ENCODE measurements at regions not wholly inside any gene's neighbourhood (a gene's known extent, or its start where the extent isn't known, plus 50 kb on each side); places are given as distances from the start of the nearest gene placed in this dataset.

DNA sequence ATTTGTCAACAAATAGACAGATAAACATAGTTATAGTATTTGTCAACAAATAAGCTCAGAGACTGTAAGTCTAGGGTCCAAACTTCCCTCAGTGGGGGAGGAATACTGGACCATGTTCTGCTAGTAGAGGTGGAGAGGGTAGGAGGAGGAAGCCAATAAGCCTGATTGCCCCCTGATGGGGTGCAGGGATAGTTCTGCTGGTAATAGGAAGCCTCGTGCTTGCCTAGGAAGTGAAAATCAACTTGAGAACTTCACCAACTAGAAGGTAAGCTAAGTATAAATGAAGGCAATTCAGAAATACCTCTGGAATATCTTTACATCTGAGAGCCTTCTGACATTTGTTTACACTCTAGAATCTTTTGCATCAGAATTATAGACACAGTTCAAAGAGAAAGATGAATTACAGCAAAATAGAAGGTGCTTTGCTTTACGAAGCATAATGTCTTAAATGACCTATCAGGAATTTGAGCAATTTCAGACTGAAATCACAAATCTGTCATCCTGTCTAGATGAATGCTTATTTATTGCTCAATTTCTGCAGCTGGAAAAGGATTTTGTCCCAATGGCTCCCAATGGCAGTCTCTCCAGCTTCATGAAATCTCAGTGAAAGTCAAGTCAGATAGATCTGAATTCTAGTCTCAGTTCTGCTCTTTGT, 225.6 kb upstream of the TBC1D5 start:
- DNase-seq (ENCODE audit: low spot score) (no peak), ATAC-seq (peak; percentile 62)
- TF ChIP-seq, protein P1, sequence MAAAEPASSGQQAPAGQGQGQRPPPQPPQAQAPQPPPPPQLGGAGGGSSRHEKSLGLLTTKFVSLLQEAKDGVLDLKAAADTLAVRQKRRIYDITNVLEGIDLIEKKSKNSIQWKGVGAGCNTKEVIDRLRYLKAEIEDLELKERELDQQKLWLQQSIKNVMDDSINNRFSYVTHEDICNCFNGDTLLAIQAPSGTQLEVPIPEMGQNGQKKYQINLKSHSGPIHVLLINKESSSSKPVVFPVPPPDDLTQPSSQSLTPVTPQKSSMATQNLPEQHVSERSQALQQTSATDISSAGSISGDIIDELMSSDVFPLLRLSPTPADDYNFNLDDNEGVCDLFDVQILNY (CRISPR knock-in tag; IDR thresholded peaks at IDR 0.05): no peak
- TF ChIP-seq GRHL2 (CRISPR knock-in tag; IDR thresholded peaks at IDR 0.05; ENCODE audit: insufficient replicate concordance, severe bottlenecking) (no peak), ZNF416 (CRISPR knock-in tag; IDR thresholded peaks at IDR 0.05) (no peak), NR3C1 (CRISPR knock-in tag; conservative IDR thresholded peaks at IDR 0.05; ENCODE audit: low read depth) (no peak), ZNF671 (CRISPR knock-in tag; IDR thresholded peaks at IDR 0.05) (no peak), KAT7 (CRISPR knock-in tag; IDR thresholded peaks at IDR 0.05; ENCODE audit: borderline replicate concordance) (no peak), ZNF121 (CRISPR knock-in tag; IDR thresholded peaks at IDR 0.05) (no peak), ATF1 (CRISPR knock-in tag; IDR thresholded peaks at IDR 0.05) (no peak), TP53 (CRISPR knock-in tag; IDR thresholded peaks at IDR 0.05) (no peak), SOX15 (CRISPR knock-in tag; IDR thresholded peaks at IDR 0.05) (no peak)
- TF ChIP-seq, protein P2, sequence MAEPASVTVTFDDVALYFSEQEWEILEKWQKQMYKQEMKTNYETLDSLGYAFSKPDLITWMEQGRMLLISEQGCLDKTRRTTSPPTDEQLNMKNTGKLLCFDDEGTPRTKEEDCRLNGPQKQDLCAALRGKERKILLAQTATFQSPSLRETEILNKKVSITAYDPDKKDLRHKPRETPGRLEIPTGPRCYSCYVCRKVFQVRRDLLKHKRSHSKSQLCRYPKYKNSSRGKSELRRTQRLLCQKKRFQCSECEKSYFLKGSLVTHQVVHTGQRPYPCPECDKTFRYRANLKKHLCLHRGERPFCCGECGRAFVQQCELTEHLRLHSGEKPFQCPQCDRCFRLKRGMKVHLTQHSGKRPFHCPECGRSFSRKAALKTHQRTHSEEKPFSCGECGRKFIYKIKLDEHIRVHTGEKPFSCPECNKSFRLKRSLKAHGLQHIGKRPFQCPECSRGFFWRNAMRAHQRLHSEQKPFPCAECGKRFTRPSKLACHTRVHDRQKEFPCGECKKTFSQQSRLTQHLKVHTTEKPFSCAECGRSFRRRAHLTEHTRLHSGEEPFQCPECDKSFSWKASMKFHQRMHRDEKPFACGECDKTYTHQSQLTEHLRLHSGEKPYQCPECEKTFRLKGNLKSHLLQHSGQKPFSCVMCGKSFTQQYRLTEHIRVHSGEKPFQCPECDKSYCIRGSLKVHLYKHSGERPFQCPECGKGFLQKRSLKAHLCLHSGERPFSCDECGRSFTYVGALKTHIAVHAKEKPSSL (CRISPR knock-in tag; conservative IDR thresholded peaks at IDR 0.05): no peak
- TF ChIP-seq, protein P3, sequence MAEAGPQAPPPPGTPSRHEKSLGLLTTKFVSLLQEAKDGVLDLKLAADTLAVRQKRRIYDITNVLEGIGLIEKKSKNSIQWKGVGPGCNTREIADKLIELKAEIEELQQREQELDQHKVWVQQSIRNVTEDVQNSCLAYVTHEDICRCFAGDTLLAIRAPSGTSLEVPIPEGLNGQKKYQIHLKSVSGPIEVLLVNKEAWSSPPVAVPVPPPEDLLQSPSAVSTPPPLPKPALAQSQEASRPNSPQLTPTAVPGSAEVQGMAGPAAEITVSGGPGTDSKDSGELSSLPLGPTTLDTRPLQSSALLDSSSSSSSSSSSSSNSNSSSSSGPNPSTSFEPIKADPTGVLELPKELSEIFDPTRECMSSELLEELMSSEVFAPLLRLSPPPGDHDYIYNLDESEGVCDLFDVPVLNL (CRISPR knock-in tag; IDR thresholded peaks at IDR 0.05; ENCODE audit: borderline replicate concordance, low read depth): no peak
- TF ChIP-seq, protein P4, sequence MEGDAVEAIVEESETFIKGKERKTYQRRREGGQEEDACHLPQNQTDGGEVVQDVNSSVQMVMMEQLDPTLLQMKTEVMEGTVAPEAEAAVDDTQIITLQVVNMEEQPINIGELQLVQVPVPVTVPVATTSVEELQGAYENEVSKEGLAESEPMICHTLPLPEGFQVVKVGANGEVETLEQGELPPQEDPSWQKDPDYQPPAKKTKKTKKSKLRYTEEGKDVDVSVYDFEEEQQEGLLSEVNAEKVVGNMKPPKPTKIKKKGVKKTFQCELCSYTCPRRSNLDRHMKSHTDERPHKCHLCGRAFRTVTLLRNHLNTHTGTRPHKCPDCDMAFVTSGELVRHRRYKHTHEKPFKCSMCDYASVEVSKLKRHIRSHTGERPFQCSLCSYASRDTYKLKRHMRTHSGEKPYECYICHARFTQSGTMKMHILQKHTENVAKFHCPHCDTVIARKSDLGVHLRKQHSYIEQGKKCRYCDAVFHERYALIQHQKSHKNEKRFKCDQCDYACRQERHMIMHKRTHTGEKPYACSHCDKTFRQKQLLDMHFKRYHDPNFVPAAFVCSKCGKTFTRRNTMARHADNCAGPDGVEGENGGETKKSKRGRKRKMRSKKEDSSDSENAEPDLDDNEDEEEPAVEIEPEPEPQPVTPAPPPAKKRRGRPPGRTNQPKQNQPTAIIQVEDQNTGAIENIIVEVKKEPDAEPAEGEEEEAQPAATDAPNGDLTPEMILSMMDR (IDR thresholded peaks at IDR 0.05): no peak
- TF ChIP-seq, protein P5, sequence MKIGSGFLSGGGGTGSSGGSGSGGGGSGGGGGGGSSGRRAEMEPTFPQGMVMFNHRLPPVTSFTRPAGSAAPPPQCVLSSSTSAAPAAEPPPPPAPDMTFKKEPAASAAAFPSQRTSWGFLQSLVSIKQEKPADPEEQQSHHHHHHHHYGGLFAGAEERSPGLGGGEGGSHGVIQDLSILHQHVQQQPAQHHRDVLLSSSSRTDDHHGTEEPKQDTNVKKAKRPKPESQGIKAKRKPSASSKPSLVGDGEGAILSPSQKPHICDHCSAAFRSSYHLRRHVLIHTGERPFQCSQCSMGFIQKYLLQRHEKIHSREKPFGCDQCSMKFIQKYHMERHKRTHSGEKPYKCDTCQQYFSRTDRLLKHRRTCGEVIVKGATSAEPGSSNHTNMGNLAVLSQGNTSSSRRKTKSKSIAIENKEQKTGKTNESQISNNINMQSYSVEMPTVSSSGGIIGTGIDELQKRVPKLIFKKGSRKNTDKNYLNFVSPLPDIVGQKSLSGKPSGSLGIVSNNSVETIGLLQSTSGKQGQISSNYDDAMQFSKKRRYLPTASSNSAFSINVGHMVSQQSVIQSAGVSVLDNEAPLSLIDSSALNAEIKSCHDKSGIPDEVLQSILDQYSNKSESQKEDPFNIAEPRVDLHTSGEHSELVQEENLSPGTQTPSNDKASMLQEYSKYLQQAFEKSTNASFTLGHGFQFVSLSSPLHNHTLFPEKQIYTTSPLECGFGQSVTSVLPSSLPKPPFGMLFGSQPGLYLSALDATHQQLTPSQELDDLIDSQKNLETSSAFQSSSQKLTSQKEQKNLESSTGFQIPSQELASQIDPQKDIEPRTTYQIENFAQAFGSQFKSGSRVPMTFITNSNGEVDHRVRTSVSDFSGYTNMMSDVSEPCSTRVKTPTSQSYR (CRISPR knock-in tag; IDR thresholded peaks at IDR 0.05): no peak
- TF ChIP-seq, protein P6, sequence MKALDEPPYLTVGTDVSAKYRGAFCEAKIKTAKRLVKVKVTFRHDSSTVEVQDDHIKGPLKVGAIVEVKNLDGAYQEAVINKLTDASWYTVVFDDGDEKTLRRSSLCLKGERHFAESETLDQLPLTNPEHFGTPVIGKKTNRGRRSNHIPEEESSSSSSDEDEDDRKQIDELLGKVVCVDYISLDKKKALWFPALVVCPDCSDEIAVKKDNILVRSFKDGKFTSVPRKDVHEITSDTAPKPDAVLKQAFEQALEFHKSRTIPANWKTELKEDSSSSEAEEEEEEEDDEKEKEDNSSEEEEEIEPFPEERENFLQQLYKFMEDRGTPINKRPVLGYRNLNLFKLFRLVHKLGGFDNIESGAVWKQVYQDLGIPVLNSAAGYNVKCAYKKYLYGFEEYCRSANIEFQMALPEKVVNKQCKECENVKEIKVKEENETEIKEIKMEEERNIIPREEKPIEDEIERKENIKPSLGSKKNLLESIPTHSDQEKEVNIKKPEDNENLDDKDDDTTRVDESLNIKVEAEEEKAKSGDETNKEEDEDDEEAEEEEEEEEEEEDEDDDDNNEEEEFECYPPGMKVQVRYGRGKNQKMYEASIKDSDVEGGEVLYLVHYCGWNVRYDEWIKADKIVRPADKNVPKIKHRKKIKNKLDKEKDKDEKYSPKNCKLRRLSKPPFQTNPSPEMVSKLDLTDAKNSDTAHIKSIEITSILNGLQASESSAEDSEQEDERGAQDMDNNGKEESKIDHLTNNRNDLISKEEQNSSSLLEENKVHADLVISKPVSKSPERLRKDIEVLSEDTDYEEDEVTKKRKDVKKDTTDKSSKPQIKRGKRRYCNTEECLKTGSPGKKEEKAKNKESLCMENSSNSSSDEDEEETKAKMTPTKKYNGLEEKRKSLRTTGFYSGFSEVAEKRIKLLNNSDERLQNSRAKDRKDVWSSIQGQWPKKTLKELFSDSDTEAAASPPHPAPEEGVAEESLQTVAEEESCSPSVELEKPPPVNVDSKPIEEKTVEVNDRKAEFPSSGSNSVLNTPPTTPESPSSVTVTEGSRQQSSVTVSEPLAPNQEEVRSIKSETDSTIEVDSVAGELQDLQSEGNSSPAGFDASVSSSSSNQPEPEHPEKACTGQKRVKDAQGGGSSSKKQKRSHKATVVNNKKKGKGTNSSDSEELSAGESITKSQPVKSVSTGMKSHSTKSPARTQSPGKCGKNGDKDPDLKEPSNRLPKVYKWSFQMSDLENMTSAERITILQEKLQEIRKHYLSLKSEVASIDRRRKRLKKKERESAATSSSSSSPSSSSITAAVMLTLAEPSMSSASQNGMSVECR (CRISPR knock-in tag; IDR thresholded peaks at IDR 0.05; ENCODE audit: borderline replicate concordance): no peak
- TF ChIP-seq, protein P7, sequence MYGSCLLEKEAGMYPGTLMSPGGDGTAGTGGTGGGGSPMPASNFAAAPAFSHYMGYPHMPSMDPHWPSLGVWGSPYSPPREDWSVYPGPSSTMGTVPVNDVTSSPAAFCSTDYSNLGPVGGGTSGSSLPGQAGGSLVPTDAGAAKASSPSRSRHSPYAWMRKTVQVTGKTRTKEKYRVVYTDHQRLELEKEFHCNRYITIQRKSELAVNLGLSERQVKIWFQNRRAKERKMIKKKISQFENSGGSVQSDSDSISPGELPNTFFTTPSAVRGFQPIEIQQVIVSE (CRISPR knock-in tag; IDR thresholded peaks at IDR 0.05; ENCODE audit: borderline replicate concordance): no peak
- H3K27ac Mint-ChIP-seq: no peak overlapping the region; the same call in 1 of the 2 replicates
- H3K36me3 Mint-ChIP-seq: no peaks in the 10 kb centered on the region
- no peaks in the 10 kb centered on the region for H3K9me3 Mint-ChIP-seq
- ChIA-PET CTCF (interaction anchor here (0.7 kb wide), 1 partner anchor 74 kb away, joined by 6 read pairs; no protein-coding TSS in a partner anchor), POLR2A (no interaction called here)
- no peak overlapping the region for H3K4me3 Mint-ChIP-seq
- H3K27me3 Mint-ChIP-seq (ENCODE audit: low read depth): no peaks in the 10 kb centered on the region
- peaks cover 25% of the 10 kb centered on the region for H3K4me1 Mint-ChIP-seq

All from WTC11 (cell line).